ENCODE measurements at regions not wholly inside any gene's neighbourhood (a gene's known extent, or its start where the extent isn't known, plus 50 kb on each side); places are given as distances from the start of the nearest gene placed in this dataset.

DNA sequence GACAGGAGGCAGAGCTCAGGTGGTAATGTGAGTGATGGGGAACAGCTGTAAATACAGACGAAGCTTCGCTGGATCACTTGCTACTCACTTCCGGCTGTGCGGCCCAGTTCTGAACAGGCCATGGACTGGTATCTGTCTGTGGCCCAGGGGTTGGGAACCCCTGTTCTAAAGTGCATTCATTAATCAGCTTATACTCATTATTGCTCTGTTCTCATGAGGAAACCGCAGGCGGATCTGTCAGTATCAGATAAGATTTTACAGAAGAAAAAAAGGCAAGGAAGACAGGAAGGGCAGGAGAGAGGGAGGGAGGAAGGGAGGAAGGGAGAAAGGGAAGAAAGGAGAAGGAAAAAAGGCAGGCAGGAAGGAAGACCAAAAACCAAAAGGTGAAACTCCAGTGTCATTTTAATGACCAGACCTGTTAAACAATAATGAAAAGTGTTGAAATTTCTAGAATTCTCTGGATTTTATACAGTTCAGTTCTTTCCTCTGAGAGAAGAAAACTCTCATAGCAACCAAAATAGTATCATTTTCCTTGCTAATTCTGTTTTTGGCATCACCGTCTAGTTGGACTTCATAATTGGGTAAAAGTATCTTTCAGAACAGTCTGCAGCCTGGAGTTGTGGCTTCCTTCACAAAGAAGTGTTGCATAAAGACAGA is 128.0 kb upstream of the PROK2 start:
- Histone ChIP-seq H3K4me1 (ENCODE audit: insufficient read depth, low read length, poor library complexity, severe bottlenecking) (no peaks in the 10 kb centered on the region), H3K4me3 (ENCODE audit: low read depth, low read length, poor library complexity, severe bottlenecking) (no peak overlapping the region), H3K9me3 (ENCODE audit: low read depth, low read length, poor library complexity, severe bottlenecking) (no peaks in the 10 kb centered on the region), H3K27ac (ENCODE audit: low read depth, low read length, poor library complexity, severe bottlenecking) (no peak overlapping the region), H3K36me3 (ENCODE audit: insufficient read depth, low read length, poor library complexity, severe bottlenecking) (no peaks in the 10 kb centered on the region), H3K27me3 (replicated peaks; ENCODE audit: insufficient read depth, low read depth, low read length, poor library complexity) (no peaks in the 10 kb centered on the region)
- intact Hi-C loops (cut with micrococcal nuclease; ENCODE audit: unreplicated experiment): no loop called here
- TF ChIP-seq, protein P1, sequence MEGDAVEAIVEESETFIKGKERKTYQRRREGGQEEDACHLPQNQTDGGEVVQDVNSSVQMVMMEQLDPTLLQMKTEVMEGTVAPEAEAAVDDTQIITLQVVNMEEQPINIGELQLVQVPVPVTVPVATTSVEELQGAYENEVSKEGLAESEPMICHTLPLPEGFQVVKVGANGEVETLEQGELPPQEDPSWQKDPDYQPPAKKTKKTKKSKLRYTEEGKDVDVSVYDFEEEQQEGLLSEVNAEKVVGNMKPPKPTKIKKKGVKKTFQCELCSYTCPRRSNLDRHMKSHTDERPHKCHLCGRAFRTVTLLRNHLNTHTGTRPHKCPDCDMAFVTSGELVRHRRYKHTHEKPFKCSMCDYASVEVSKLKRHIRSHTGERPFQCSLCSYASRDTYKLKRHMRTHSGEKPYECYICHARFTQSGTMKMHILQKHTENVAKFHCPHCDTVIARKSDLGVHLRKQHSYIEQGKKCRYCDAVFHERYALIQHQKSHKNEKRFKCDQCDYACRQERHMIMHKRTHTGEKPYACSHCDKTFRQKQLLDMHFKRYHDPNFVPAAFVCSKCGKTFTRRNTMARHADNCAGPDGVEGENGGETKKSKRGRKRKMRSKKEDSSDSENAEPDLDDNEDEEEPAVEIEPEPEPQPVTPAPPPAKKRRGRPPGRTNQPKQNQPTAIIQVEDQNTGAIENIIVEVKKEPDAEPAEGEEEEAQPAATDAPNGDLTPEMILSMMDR (conservative IDR thresholded peaks at IDR 0.05; ENCODE audit: low read depth, low read length): no peak
- no peak for TF ChIP-seq EZH2 (IDR thresholded peaks at IDR 0.05; ENCODE audit: borderline replicate concordance, low read depth, low read length, poor library complexity, severe bottlenecking)
- ChIA-PET CTCF (interaction anchor here (0.6 kb wide), 1 partner anchor 797 kb away, joined by 7 read pairs; no protein-coding TSS in a partner anchor), POLR2A (ENCODE audit: low non-redundant PET) (no interaction called here)
- DNase-seq (ENCODE audit: low spot score): no peak
- no TSS peak for BruUV-seq (replicated peaks)

DNA sequence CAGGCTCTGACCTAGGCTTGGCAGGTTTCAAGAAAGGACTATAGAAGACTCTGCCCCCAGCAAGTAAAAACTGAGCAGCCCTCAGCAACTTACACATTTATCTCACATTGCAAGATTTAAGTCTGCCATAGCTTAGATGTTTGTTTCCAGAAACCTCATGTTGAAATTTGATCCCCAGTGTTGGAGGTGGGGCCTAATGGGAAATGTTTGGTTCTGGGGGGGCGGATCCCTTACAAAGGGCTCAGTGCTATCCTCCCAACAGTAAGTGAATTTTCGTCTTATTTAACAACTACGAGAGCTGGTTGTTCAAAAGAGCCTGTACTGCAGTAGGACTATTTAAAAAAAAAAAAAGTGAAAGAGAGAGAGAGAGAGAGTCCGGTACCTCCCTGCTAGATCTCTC is 125.2 kb upstream of the PROK2 start:
- BruUV-seq (replicated peaks): no TSS peak
- CTCF ChIA-PET: no interaction called here

DNA sequence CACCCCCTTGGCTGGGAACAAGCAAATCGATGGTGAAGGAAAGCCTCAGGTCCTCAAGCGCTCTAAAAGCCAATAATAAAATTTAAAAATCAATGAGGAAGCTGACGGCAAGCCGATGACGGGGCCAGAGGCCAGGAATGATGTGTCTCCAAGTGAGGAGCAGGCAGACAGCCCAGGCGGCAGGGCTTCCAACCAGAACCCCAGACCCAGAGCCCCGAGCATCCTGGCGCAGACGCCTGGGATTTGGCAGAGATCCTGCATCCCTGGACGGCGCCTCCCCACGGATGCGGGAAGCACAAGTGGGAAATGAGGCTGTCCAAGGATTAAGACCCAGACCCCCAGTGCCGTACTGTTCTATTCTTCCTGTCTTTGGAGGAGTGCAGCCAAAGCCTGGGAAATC is 123.0 kb upstream of the PROK2 start:
- Histone ChIP-seq H3K4me1 (ENCODE audit: insufficient read depth, low read length, poor library complexity, severe bottlenecking) (no peaks in the 10 kb centered on the region), H3K4me3 (ENCODE audit: low read depth, low read length, poor library complexity, severe bottlenecking) (no peak overlapping the region), H3K36me3 (ENCODE audit: insufficient read depth, low read length, poor library complexity, severe bottlenecking) (no peaks in the 10 kb centered on the region), H3K27me3 (replicated peaks; ENCODE audit: insufficient read depth, low read depth, low read length, poor library complexity) (no peaks in the 10 kb centered on the region), H3K9me3 (ENCODE audit: low read depth, low read length, poor library complexity, severe bottlenecking) (no peaks in the 10 kb centered on the region), H3K27ac (ENCODE audit: low read depth, low read length, poor library complexity, severe bottlenecking) (no peak overlapping the region)
- POLR2A ChIA-PET (ENCODE audit: low non-redundant PET): no interaction called here
- no TSS peak for BruUV-seq (replicated peaks)
- intact Hi-C loops (cut with micrococcal nuclease; ENCODE audit: unreplicated experiment): no loop called here
- TF ChIP-seq, protein P1 (conservative IDR thresholded peaks at IDR 0.05; ENCODE audit: low read depth, low read length): no peak
- no peak for DNase-seq (ENCODE audit: low spot score)
- CTCF ChIA-PET: no interaction called here

More for the DNA sequence above, 125.2 kb upstream of the PROK2 start:
- POLR2A ChIA-PET (ENCODE audit: low non-redundant PET): no interaction called here
- no peak for DNase-seq (ENCODE audit: low spot score)
- Histone ChIP-seq H3K36me3 (ENCODE audit: insufficient read depth, low read length, poor library complexity, severe bottlenecking) (no peaks in the 10 kb centered on the region), H3K4me1 (ENCODE audit: insufficient read depth, low read length, poor library complexity, severe bottlenecking) (no peaks in the 10 kb centered on the region), H3K4me3 (ENCODE audit: low read depth, low read length, poor library complexity, severe bottlenecking) (no peak overlapping the region), H3K27ac (ENCODE audit: low read depth, low read length, poor library complexity, severe bottlenecking) (no peak overlapping the region), H3K9me3 (ENCODE audit: low read depth, low read length, poor library complexity, severe bottlenecking) (no peaks in the 10 kb centered on the region), H3K27me3 (replicated peaks; ENCODE audit: insufficient read depth, low read depth, low read length, poor library complexity) (no peaks in the 10 kb centered on the region)
- no peak for TF ChIP-seq EZH2 (IDR thresholded peaks at IDR 0.05; ENCODE audit: borderline replicate concordance, low read depth, low read length, poor library complexity, severe bottlenecking)
- TF ChIP-seq, protein P1 (conservative IDR thresholded peaks at IDR 0.05; ENCODE audit: low read depth, low read length): no peak
- intact Hi-C loops (cut with micrococcal nuclease; ENCODE audit: unreplicated experiment): no loop called here
